ENCODE measurements at regions not wholly inside any gene's neighbourhood (a gene's known extent, or its start where the extent isn't known, plus 50 kb on each side); places are given as distances from the start of the nearest gene placed in this dataset.

DNA sequence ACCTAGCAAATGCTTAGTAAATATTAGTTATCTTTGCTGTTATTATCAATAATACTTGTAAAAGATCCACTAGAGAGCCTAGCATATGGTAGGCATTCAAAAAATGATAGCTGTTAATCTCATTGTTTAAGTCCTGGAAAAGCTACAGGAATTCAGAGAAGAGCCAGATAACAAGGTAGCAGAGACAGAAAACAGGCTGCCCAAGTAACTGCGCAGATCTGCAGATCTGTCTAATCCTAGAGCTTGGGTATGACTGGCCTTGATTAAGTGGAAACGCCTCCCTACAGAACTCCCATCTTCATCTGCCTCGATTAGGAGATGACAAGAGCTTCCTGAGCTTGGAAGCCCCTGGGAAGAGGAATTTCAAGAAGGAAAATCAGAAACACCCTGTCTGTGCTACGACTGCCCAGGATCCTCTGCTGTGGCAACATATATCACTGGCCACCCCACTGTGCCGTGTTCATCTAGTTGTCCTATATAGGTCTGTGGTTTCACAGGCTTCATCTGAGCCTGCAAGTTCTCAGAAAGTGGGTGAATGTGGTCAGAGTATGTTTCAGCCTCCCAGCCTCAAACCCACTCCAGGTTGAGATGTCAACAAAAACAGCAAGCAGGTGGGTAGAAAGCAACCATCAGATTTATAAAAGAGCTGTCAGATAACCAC, 151.5 kb upstream of the PKDCC start:
- intact Hi-C loops (cut with micrococcal nuclease) = no loop called here
- Mint-ChIP-seq H3K4me1 (ENCODE audit: low read depth) (peaks cover 16% of the 10 kb centered on the region), H3K4me3 (no peak overlapping the region), H3K9me3 (no peaks in the 10 kb centered on the region), H3K27ac (no peak overlapping the region), H3K27me3 (ENCODE audit: insufficient read depth) (peaks cover 10% of the 10 kb centered on the region), H3K36me3 (ENCODE audit: low read depth) (no peaks in the 10 kb centered on the region)
- DNase-seq (ENCODE audit: low spot score) = no peak

DNA sequence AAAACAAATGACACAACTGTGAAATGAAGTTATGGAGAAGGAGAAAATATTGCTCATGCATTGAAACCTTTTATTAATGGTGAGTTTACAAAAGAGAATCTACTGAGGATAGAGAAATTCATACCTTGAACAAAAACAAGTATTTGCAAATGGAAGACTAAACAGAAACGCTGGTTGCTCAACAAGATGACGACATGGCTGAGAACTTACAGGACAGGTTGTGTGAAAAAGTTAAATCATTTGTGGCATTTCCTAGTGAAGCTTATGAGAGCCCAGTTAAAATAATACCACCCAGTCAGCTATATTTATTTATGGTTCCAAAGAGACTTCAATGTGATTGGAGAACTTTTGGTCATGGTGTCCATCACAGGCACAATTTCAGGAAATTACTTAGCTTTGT, 148.6 kb upstream of the PKDCC start:
- no peaks in the 10 kb centered on the region for H3K36me3 Mint-ChIP-seq (ENCODE audit: low read depth)
- intact Hi-C loops (cut with micrococcal nuclease) = no loop called here
- H3K4me1 Mint-ChIP-seq (ENCODE audit: low read depth) = peaks cover 16% of the 10 kb centered on the region
- H3K4me3 Mint-ChIP-seq = no peak overlapping the region
- no peak for DNase-seq (ENCODE audit: low spot score)
- no peaks in the 10 kb centered on the region for H3K9me3 Mint-ChIP-seq
- peaks cover 21% of the 10 kb centered on the region for H3K27me3 Mint-ChIP-seq (ENCODE audit: insufficient read depth)
- H3K27ac Mint-ChIP-seq = no peak overlapping the region

DNA sequence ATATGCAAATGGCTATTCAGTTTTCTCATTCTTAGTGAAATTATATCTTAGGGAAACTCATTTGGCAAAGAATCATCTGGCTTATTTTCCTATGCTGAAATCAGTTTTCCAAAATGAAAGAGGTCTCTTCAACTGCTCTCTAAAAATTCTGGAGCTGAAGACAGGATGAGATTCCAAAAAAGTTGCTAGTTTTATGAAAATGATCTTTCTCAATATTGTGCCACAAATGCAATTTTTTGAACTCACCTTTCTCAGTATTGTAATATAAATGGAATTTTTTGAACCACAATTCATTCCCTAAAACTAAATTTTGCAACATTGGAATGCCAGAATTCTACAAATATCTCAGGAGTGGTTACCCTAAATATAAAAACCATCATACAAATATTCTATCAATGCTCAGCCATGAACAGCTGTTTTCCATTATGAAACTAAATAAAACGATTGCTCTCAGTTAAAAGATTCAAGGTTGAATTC, 147.7 kb upstream of the PKDCC start:
- peaks cover 21% of the 10 kb centered on the region for H3K27me3 Mint-ChIP-seq (ENCODE audit: insufficient read depth)
- no peak for DNase-seq (ENCODE audit: low spot score)
- intact Hi-C loops (cut with micrococcal nuclease) = no loop called here
- H3K4me1 Mint-ChIP-seq (ENCODE audit: low read depth) = peaks cover 16% of the 10 kb centered on the region
- H3K9me3 Mint-ChIP-seq = no peaks in the 10 kb centered on the region
- no peak overlapping the region for H3K4me3 Mint-ChIP-seq
- H3K36me3 Mint-ChIP-seq (ENCODE audit: low read depth) = no peaks in the 10 kb centered on the region
- H3K27ac Mint-ChIP-seq = no peak overlapping the region

DNA sequence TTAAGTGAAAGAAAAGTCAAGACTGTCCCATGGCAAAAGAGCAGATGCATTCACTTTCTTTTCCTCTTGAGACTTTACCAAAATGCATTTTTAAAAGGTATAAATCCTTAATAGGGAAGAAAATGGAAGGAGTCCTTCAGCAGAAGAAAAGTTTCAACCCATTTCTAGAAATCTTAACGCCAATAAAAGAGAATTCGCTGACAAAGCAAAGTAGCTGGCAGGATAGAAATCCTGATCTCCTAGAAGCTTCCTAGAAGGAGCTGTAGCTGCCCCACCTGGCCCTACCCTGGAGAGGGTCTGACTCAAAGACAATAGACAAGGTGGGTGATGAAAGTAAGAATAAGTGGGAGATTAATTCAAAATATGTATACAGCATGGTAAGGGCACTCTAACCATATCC, 144.9 kb upstream of the PKDCC start:
- Mint-ChIP-seq H3K27ac (no peak overlapping the region), H3K9me3 (no peaks in the 10 kb centered on the region), H3K4me3 (no peak overlapping the region), H3K4me1 (ENCODE audit: low read depth) (no peaks in the 10 kb centered on the region), H3K27me3 (ENCODE audit: insufficient read depth) (peaks cover 25% of the 10 kb centered on the region), H3K36me3 (ENCODE audit: low read depth) (no peaks in the 10 kb centered on the region)
- DNase-seq (ENCODE audit: low spot score) = no peak
- intact Hi-C loops (cut with micrococcal nuclease) = no loop called here

DNA sequence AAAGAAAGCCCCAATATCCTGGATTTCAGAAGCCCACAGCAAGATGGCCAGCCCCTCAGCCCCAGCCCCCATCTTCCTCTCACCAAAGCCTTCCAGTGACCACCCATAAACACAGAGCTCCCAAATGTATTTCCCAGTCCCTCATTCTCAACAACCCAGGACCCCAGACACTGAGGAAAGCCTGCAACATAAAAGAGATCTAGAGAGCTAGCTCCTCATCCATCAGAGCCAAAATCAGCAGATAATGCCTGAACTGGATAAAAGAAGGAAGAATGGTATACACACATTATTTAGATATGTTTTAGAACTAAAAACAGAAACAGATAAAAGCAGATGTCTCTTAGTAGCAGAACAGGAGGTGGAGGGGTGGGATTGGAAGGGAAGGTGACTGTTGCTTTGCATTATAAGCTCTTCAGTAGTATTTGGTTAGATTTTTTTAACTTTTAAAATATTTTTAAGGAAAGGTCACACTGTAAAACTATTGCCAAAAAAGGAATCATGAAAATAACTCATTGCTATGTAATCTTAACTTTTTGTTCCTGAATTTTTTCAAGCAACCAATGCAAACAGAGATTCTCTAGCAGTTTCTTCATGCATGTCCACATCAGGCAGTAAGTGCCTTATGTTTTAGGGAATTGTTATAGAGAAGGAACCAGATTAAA, 144.2 kb upstream of the PKDCC start:
- no peaks in the 10 kb centered on the region for H3K36me3 Mint-ChIP-seq (ENCODE audit: low read depth)
- H3K27ac Mint-ChIP-seq = no peak overlapping the region
- intact Hi-C loops (cut with micrococcal nuclease) = no loop called here
- H3K9me3 Mint-ChIP-seq = no peaks in the 10 kb centered on the region
- no peak for DNase-seq (ENCODE audit: low spot score)
- H3K4me1 Mint-ChIP-seq (ENCODE audit: low read depth) = no peaks in the 10 kb centered on the region
- no peak overlapping the region for H3K4me3 Mint-ChIP-seq
- peaks cover 24% of the 10 kb centered on the region for H3K27me3 Mint-ChIP-seq (ENCODE audit: insufficient read depth)

DNA sequence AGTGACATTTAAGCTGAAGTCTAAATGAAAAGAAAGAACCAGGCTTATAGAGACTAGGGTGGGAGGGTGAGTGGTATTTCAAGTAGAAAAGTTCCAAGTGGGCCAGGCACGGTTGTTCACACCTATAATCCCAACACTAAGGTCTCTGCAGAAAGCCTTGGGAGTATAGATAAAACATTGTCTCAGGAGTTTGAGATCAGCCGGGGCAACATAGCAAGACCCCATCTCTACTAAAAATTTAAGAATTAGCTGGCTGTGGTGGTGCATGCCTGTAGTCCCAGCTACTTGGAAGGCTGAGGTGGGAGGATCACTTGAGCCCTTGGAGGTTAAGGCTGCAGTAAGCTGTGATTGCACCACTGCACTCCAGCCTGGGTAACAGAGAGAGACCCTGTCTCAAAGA, 143.4 kb upstream of the PKDCC start:
- DNase-seq (ENCODE audit: low spot score) = no peak
- peaks cover 22% of the 10 kb centered on the region for H3K27me3 Mint-ChIP-seq (ENCODE audit: insufficient read depth)

DNA sequence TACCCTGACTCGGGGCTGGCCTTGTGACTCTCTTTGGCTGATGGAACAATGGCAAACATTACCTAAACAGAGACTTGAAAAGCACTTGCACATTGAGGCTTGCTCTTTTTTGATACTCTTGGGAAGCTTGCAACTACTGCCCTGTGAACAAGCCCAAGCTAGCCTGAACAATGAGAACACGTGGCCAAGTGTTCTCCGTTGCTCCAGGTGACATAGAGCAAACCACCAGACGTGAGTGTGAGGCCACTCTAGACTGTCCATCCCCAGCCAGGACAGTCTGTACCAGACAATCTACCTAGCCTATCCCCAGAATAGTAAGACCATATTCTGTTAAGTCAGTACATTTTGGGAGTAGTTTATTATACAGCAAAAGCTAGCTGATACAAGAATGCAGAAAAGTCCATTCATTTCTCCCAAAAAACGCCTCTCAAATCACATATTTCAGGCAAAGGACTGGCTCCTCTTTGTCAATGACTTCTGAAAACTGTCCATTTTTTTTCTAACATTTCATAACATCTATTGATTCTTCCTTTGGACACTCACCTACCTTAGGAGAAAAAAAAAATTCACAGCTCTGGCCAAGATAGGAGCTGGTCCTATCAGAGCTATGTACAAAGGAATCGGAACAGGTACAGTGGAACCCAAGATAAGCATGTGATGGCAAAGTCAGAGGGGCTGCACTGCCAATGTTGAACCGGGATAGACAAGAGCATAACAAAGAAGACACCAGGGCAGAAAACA, 142.1 kb upstream of the PKDCC start:
- Mint-ChIP-seq H3K9me3 (no peaks in the 10 kb centered on the region), H3K4me1 (ENCODE audit: low read depth) (no peaks in the 10 kb centered on the region), H3K36me3 (ENCODE audit: low read depth) (no peaks in the 10 kb centered on the region), H3K27ac (no peak overlapping the region), H3K27me3 (ENCODE audit: insufficient read depth) (peaks cover 20% of the 10 kb centered on the region), H3K4me3 (no peak overlapping the region)
- intact Hi-C loops (cut with micrococcal nuclease) = no loop called here
- DNase-seq (ENCODE audit: low spot score) = no peak

More for the DNA sequence above, 143.4 kb upstream of the PKDCC start:
- Mint-ChIP-seq H3K36me3 (ENCODE audit: low read depth) (no peaks in the 10 kb centered on the region), H3K27ac (no peak overlapping the region), H3K4me3 (no peak overlapping the region), H3K4me1 (ENCODE audit: low read depth) (no peaks in the 10 kb centered on the region), H3K9me3 (no peaks in the 10 kb centered on the region)
- intact Hi-C loops (cut with micrococcal nuclease) = no loop called here

DNA sequence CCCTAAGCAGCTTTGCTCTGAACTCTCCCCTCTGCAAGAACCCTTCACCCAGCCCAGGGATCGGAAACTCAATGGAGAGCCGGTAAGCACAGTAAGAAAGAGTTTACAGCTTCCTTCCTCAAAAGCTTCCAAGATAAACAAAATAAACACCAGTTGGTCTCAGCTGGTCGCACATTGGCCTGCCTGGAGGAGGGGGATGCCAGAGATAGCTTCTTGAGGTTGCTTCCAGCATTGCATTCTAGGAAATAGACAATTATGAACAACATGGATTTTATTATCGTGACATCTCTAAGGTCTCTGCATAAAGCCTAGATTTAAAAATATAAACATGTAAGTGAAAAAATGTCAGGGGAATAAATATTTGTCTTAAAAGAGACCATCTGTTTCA, 141.5 kb upstream of the PKDCC start:
- H3K27ac Mint-ChIP-seq = no peak overlapping the region
- no peak overlapping the region for H3K4me3 Mint-ChIP-seq
- no peaks in the 10 kb centered on the region for H3K36me3 Mint-ChIP-seq (ENCODE audit: low read depth)
- no peak for DNase-seq (ENCODE audit: low spot score)
- no peaks in the 10 kb centered on the region for H3K4me1 Mint-ChIP-seq (ENCODE audit: low read depth)
- H3K9me3 Mint-ChIP-seq = no peaks in the 10 kb centered on the region
- intact Hi-C loops (cut with micrococcal nuclease) = no loop called here
- H3K27me3 Mint-ChIP-seq (ENCODE audit: insufficient read depth) = peaks cover 19% of the 10 kb centered on the region

DNA sequence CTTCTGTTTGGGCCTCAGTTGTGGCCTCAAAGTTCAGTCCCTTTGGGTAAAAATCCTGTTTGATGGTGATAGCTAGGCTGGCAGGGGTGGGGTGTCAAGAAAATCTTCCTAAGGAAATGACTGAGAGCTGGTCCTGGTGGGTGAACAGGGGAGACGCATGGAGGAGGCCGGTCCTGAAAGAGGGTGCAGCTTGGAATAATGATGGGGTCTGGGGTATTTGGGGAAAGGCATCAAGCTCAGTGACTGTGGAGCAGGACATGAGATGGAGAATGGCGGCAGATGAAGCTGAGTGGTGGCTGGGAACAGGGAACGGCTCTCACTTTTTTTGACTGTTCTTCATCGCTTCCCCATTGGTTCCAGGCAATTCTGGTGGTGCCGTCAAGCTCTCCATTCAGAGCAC, 140.7 kb upstream of the PKDCC start:
- Mint-ChIP-seq H3K9me3 (no peaks in the 10 kb centered on the region), H3K4me1 (ENCODE audit: low read depth) (no peaks in the 10 kb centered on the region), H3K27ac (no peak overlapping the region), H3K27me3 (ENCODE audit: insufficient read depth) (peaks cover 14% of the 10 kb centered on the region), H3K4me3 (no peak overlapping the region), H3K36me3 (ENCODE audit: low read depth) (no peaks in the 10 kb centered on the region)
- no peak for DNase-seq (ENCODE audit: low spot score)
- intact Hi-C loops (cut with micrococcal nuclease) = no loop called here

DNA sequence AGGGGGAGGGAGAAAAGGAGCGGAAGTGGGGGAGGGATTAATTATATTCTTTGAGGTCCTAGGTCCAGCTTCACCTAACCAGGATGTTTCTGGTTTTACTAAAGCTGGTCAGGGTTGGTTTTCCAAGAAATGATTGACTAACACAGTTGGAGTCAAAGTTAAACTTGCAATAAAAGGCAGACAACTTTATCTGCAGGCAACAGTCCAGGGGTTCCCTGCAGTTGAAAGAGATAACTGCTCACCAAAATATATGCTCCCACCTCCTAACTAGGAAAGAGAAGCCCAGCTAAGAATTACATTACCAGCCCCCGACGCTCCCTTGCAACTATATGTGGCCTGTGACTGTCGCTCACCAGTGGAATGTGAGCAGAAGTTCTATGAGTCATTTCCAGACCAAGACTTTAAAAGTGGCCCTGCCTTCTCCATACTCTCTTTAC, 140.0 kb upstream of the PKDCC start:
- Mint-ChIP-seq H3K27me3 (ENCODE audit: insufficient read depth) (peaks cover 12% of the 10 kb centered on the region), H3K4me3 (no peak overlapping the region), H3K27ac (no peak overlapping the region), H3K36me3 (ENCODE audit: low read depth) (no peaks in the 10 kb centered on the region), H3K9me3 (no peaks in the 10 kb centered on the region), H3K4me1 (ENCODE audit: low read depth) (no peaks in the 10 kb centered on the region)
- intact Hi-C loops (cut with micrococcal nuclease) = no loop called here
- no peak for DNase-seq (ENCODE audit: low spot score)

DNA sequence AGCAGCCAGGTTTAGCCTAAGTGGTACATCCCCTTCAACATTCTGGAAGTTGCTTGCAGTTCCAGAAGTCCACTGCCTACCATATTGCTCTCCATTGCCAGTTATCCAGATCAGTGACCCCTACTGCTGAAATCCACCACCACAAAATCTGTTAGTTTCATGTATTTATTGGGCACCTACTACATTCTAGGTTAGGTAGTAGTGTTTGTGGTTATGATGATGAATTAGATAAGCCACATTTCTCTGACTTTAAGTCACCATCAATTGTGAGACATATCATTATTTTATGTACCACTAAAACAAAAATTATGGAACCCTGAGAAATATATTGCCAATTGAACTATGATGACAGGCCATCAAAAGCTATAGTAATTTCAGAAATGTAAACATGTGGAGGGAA, 139.5 kb upstream of the PKDCC start:
- Mint-ChIP-seq H3K36me3 (ENCODE audit: low read depth) (no peaks in the 10 kb centered on the region), H3K4me3 (no peak overlapping the region), H3K27me3 (ENCODE audit: insufficient read depth) (peaks cover 9% of the 10 kb centered on the region), H3K27ac (no peak overlapping the region), H3K9me3 (no peaks in the 10 kb centered on the region), H3K4me1 (ENCODE audit: low read depth) (no peaks in the 10 kb centered on the region)
- no peak for DNase-seq (ENCODE audit: low spot score)
- intact Hi-C loops (cut with micrococcal nuclease) = no loop called here

DNA sequence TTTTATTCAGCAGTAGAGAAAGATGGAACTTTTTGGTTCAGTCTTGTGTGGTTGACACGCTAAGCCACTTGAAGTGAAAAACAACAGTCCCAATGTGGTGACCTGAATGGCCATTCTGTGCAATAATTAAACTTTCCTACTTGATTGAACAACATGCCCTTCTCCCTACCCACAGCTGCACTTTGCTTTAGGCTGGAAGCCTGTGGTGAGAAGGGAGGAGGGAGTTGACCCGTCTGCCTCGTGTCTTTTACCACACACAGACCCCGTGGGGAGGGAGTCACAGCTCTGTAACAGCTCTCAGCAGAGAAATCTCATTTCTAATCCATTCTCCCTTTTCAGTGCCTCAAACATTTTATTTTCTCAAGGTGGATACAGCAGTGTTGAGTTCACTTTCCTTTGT, 138.2 kb upstream of the PKDCC start:
- no peaks in the 10 kb centered on the region for H3K4me1 Mint-ChIP-seq (ENCODE audit: low read depth)
- H3K4me3 Mint-ChIP-seq = no peak overlapping the region
- no peak overlapping the region for H3K27ac Mint-ChIP-seq
- DNase-seq (ENCODE audit: low spot score) = no peak
- intact Hi-C loops (cut with micrococcal nuclease) = no loop called here
- no peaks in the 10 kb centered on the region for H3K36me3 Mint-ChIP-seq (ENCODE audit: low read depth)
- H3K9me3 Mint-ChIP-seq = no peaks in the 10 kb centered on the region
- peaks cover 14% of the 10 kb centered on the region for H3K27me3 Mint-ChIP-seq (ENCODE audit: insufficient read depth)

DNA sequence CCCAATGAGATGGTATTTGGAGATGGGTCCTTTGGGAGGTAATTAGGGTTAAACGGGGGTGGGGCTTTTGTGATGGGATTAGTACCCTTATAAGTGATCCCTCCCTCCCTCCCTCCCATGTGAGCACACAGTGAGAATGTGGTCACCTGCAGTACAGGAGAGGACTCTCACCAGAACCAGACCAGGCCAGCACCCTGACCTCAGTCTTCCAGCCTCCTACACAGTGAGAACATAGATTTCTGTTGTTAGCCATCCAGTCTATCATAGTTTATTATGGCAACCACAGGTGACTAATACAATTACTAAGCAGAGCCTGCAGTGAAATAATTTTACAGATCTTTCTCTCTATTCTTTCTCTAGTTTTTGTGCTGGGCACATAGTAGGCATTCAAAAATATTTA, 137.7 kb upstream of the PKDCC start:
- H3K9me3 Mint-ChIP-seq = no peaks in the 10 kb centered on the region
- no peak for DNase-seq (ENCODE audit: low spot score)
- no peaks in the 10 kb centered on the region for H3K4me1 Mint-ChIP-seq (ENCODE audit: low read depth)
- no peak overlapping the region for H3K4me3 Mint-ChIP-seq
- peaks cover 14% of the 10 kb centered on the region for H3K27me3 Mint-ChIP-seq (ENCODE audit: insufficient read depth)
- intact Hi-C loops (cut with micrococcal nuclease) = no loop called here
- no peaks in the 10 kb centered on the region for H3K36me3 Mint-ChIP-seq (ENCODE audit: low read depth)
- H3K27ac Mint-ChIP-seq = no peak overlapping the region

Data from activated T-helper 1 cell treated with anti-CD3 and anti-CD28 coated beads, Interleukin-12 subunit alpha, Interleukin-12 subunit beta, Interleukin-2, Interleukin-4 antibody, amounts not matched to agents 30 ng/mL and 10 ng/mL and 1 ng/mL, durations not matched to agents 14 hours and 24 hours and 36 hours (primary cell).